Vagina (tissue), 2 donors: ENCODE measurements at regions not wholly inside any gene's neighbourhood (a gene's known extent, or its start where the extent isn't known, plus 50 kb on each side); places are given as distances from the start of the nearest gene placed in this dataset.

ENCODE experiments used
- DNase-seq, 2 donors: peaks; one replicate each; pipeline ENCODE4 v3.0.0-alpha.2; 2017; ENCODE audit errors: extremely low spot score in 2 of 2
- H3K27ac ChIP-seq: fragments of 200-600 bp; sonication (generic); one replicate; pipeline ENCODE4 v1.5.1; 2019
- H3K27me3 ChIP-seq: fragments of 200-600 bp; sonication (generic); one replicate; pipeline ENCODE4 v1.5.1; 2019
- H3K36me3 ChIP-seq, 2 donors: fragments of 200-600 bp; sonication (generic); one replicate each; pipeline ENCODE4 v1.5.1; 2017 to 2019
- H3K4me1 ChIP-seq: fragments of 200-600 bp; sonication (generic); one replicate; pipeline ENCODE4 v1.5.1; 2019
- H3K4me3 ChIP-seq, 2 donors: fragments of 200-600 bp; sonication (generic); 1 replicate in 1 of 2; 2 replicates in 1 of 2; pipeline ENCODE4 v1.5.1; 2016 to 2019
- H3K9me3 ChIP-seq: fragments of 200-600 bp; sonication (generic); one replicate; pipeline ENCODE4 v1.5.1; 2019
- POLR2A ChIP-seq, 2 donors: fragments of 450-650 bp; IDR thresholded peaks; one replicate each; pipeline ENCODE4 v1.6.1; 2017; ENCODE audit warnings: antibody characterized with exemption in 2 of 2, mild to moderate bottlenecking in 2 of 2, moderate library complexity in 2 of 2
- POLR2AphosphoS5 ChIP-seq, 2 donors: sonication (generic); formaldehyde crosslinking; IDR thresholded peaks; one replicate each; pipeline ENCODE4 v1.9.0; 2017; ENCODE audit warnings: antibody characterized with exemption in 2 of 2, mild to moderate bottlenecking in 2 of 2, low read depth in 1 of 2; ENCODE audit not compliant: insufficient read depth in 1 of 2
- intact Hi-C: fragments of 100-400 bp; cut with DNase I; formaldehyde crosslinking; loops from one replicate; pipeline ENCODE4 v1.15.1; 2023
- TF ChIP-seq, protein P1 (sequence below), 3 experiments: fragments of 450-650 bp in 2 of 3; fragments of 200-600 bp in 1 of 3; sonication (generic) in 1 of 3; IDR thresholded peaks; one replicate each; pipeline ENCODE4 v1.5.1; 2017 to 2019; ENCODE audit warnings: antibody characterized with exemption in 3 of 3, mild to moderate bottlenecking in 2 of 3, moderate library complexity in 2 of 3

DNA sequence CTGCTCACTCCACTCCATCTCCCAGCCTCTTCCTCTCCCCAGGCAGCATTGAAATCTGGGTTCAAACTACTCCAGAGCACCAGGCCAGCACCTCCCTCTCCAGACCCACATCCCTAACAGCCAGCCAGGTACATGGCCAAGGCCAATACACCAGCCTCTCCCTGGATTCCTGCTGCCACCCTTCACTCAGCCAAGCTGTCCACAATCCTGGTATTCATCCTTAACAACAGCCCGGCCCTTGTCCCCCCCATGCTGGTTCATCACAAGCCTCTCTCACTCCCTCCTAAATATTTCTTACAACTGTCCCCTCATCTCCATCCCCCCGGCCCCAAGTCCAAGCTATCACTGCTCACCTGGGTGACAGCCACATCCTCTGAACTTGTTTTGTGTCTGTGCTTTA is 129.9 kb upstream of the HAAO start:
- intact Hi-C loops: no loop called here
- no peak overlapping the region for H3K4me3 ChIP-seq
- DNase-seq: no peak

DNA sequence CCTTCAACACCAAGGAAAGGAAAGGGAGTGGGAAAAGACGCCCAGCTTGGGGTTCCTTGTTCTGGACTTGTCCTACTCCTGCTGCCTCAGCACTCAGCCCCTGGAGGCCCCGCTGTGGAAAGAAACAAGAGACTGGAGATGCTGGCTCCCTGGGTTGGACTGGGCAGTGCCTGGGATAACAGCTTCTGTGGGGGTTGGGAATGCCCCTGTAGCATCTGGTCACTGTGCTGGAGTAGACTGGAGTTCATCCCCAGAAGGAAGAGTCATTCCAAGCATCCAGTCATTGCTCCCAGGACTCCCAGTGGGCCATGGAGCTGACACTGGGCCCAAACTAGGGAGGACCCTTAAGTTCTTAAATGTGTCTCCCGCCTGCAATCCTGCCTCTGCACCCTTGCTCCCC is 129.3 kb upstream of the HAAO start:
- Histone ChIP-seq H3K4me3 (no peak overlapping the region), H3K36me3 (no peaks in the 10 kb centered on the region), H3K9me3 (no peaks in the 10 kb centered on the region), H3K27me3 (no peaks in the 10 kb centered on the region), H3K4me1 (peaks cover 82% of the 10 kb centered on the region), H3K27ac (peak overlapping the region; percentile 91)
- DNase-seq: no peak
- intact Hi-C loops: no loop called here
- TF ChIP-seq, protein P1, sequence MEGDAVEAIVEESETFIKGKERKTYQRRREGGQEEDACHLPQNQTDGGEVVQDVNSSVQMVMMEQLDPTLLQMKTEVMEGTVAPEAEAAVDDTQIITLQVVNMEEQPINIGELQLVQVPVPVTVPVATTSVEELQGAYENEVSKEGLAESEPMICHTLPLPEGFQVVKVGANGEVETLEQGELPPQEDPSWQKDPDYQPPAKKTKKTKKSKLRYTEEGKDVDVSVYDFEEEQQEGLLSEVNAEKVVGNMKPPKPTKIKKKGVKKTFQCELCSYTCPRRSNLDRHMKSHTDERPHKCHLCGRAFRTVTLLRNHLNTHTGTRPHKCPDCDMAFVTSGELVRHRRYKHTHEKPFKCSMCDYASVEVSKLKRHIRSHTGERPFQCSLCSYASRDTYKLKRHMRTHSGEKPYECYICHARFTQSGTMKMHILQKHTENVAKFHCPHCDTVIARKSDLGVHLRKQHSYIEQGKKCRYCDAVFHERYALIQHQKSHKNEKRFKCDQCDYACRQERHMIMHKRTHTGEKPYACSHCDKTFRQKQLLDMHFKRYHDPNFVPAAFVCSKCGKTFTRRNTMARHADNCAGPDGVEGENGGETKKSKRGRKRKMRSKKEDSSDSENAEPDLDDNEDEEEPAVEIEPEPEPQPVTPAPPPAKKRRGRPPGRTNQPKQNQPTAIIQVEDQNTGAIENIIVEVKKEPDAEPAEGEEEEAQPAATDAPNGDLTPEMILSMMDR (IDR thresholded peaks at IDR 0.05): no peak
- TF ChIP-seq POLR2A (IDR thresholded peaks at IDR 0.05) (no peak), POLR2AphosphoS5 (IDR thresholded peaks at IDR 0.05; ENCODE audit: insufficient read depth in 1 of 2, low read depth in 1 of 2) (no peak)

More for the DNA sequence above, 129.9 kb upstream of the HAAO start:
- Histone ChIP-seq H3K4me1 (peaks cover 82% of the 10 kb centered on the region), H3K27me3 (no peaks in the 10 kb centered on the region), H3K36me3 (no peaks in the 10 kb centered on the region), H3K9me3 (no peaks in the 10 kb centered on the region), H3K27ac (peak overlapping the region; percentile 91)
- TF ChIP-seq POLR2AphosphoS5 (IDR thresholded peaks at IDR 0.05; ENCODE audit: insufficient read depth in 1 of 2, low read depth in 1 of 2) (no peak), POLR2A (IDR thresholded peaks at IDR 0.05) (no peak)
- TF ChIP-seq, protein P1 (IDR thresholded peaks at IDR 0.05): no peak

DNA sequence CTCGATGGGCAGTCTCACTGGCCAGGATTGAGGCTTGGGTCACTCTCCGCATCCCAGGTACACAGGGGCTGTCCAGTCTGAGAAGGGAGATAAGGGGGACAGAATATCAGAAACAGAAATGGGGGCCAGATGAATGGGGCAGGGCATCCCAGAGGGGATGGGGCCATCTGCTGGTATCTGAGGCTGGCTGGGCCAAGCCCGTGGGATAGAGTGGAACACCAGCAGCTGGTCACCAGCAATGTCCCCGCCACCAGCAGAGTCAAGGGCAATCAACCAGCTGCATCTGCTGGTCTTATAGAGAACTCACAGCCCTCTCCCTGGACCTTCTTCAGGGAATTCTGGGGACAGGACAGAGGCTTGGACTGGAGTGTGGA is 128.8 kb upstream of the HAAO start:
- no peak overlapping the region for H3K4me3 ChIP-seq
- H3K36me3 ChIP-seq: no peaks in the 10 kb centered on the region
- TF ChIP-seq POLR2AphosphoS5 (IDR thresholded peaks at IDR 0.05; ENCODE audit: insufficient read depth in 1 of 2, low read depth in 1 of 2): no peak
- TF ChIP-seq, protein P1 (IDR thresholded peaks at IDR 0.05): no peak
- TF ChIP-seq POLR2A (IDR thresholded peaks at IDR 0.05): no peak
- intact Hi-C loops: no loop called here
- no peaks in the 10 kb centered on the region for H3K9me3 ChIP-seq
- peak overlapping the region; percentile 91 for H3K27ac ChIP-seq
- H3K27me3 ChIP-seq: no peaks in the 10 kb centered on the region
- H3K4me1 ChIP-seq: peaks cover 82% of the 10 kb centered on the region
- no peak for DNase-seq

DNA sequence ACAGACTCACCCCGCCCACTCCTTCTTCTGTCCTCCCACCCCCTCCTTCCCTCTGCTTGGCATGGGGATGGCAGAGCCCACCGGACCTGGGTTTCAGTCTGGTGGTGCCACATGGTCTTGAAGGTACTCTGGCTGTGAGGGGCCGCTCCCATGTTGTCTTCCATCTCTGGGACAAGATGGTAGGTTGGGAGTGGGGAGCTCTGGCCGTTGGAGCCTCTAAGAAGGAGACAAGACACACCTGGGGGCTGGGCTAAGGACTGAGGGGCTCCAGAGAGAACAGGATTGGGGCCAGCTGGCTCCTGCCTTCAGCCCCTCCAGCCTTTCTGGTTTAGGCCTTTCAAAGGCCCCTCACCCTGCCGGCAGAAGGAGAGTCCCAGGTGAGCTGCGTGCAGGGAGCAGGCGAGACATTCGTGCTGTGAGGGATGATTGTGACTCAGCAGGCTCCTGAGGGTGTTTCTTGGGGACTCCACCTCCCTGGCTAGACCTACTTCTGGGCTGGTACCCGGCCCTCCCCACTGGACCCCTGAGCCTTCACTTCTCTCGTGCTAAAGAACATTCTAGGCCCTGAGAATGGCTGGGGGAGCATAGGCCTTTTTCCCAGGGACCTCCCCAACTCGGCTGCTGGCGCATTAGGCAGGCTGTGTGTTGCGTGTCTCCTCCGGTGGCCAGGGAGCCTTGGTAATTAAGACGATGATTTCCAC is 128.2 kb upstream of the HAAO start:
- Histone ChIP-seq H3K9me3 (no peaks in the 10 kb centered on the region), H3K4me3 (no peak overlapping the region), H3K36me3 (no peaks in the 10 kb centered on the region), H3K4me1 (peaks cover 82% of the 10 kb centered on the region), H3K27ac (peak overlapping the region; percentile 91), H3K27me3 (no peaks in the 10 kb centered on the region)
- intact Hi-C loops: no loop called here
- no peak for DNase-seq
- no peak for TF ChIP-seq POLR2AphosphoS5 (IDR thresholded peaks at IDR 0.05; ENCODE audit: insufficient read depth in 1 of 2, low read depth in 1 of 2)
- TF ChIP-seq POLR2A (IDR thresholded peaks at IDR 0.05): no peak
- TF ChIP-seq, protein P1 (IDR thresholded peaks at IDR 0.05): no peak

DNA sequence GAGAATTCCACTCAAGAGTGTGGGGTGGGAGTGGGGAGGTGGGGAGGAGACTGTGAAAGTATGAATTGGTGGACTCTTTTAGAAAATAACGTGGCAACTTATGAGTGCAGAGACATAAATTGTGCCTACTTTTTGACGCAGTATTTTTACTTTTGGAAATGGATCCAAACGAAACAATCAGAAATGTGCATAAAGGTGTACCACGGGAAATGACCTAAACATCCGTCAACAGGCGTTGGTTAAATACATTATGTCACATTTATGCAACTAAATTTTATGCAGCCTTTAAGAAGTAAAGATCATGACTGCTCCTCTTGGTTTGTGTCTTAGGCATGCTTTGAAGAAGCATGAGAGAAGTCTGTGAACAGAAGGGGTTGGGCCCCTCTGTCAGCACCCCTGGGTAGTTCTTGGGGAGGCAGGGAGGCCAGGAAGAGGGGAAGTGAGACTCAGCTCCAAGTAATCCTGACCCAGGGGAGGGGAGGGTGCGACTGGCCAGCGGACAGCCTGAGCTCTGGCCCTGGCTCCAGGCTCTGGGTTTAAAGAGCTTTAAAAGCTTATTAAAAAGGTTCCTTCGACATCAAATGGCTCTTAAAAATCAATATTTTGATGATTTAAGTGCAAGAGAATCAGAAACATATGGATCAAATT is 126.4 kb upstream of the HAAO start:
- H3K36me3 ChIP-seq: no peaks in the 10 kb centered on the region
- no peaks in the 10 kb centered on the region for H3K27me3 ChIP-seq
- peaks cover 74% of the 10 kb centered on the region for H3K4me1 ChIP-seq
- TF ChIP-seq, protein P1 (IDR thresholded peaks at IDR 0.05): no peak
- TF ChIP-seq POLR2A (IDR thresholded peaks at IDR 0.05): no peak
- peak in 1 of 2 donors; percentile 70 for TF ChIP-seq POLR2AphosphoS5 (IDR thresholded peaks at IDR 0.05; ENCODE audit: insufficient read depth in 1 of 2, low read depth in 1 of 2)
- peak overlapping the region; percentile 91 for H3K27ac ChIP-seq
- intact Hi-C loops: no loop called here
- H3K9me3 ChIP-seq: no peaks in the 10 kb centered on the region
- DNase-seq: no peak
- no peak overlapping the region for H3K4me3 ChIP-seq
